Hepatocyte (in vitro differentiated cells): ENCODE measurements at regions not wholly inside any gene's neighbourhood (a gene's known extent, or its start where the extent isn't known, plus 50 kb on each side); places are given as distances from the start of the nearest gene placed in this dataset.

ENCODE experiments used
- DNase-seq: peaks from one replicate; pipeline ENCODE4 v3.0.0-alpha.2; 2016; ENCODE audit warnings: low spot score
- H2AFZ ChIP-seq: fragments of 200-600 bp; sonication (generic); 2 replicates; pipeline ENCODE4 v1.6.0; 2016; ENCODE audit warnings: antibody characterized with exemption, mild to moderate bottlenecking
- H3K27ac ChIP-seq: fragments of 200-600 bp; sonication (generic); 2 replicates; pipeline ENCODE4 v1.5.1; 2016; ENCODE audit warnings: mild to moderate bottlenecking
- H3K27me3 ChIP-seq: fragments of 200-600 bp; sonication (generic); 2 replicates; pipeline ENCODE4 v1.6.1; 2016
- H3K36me3 ChIP-seq: fragments of 200-600 bp; sonication (generic); replicated peaks from 2 replicates; pipeline ENCODE4 v1.5.1; 2016; ENCODE audit warnings: low read depth; ENCODE audit not compliant: insufficient read depth
- H3K4me1 ChIP-seq: fragments of 200-600 bp; sonication (generic); 2 replicates; pipeline ENCODE4 v1.5.1; 2016; ENCODE audit warnings: mild to moderate bottlenecking, moderate library complexity; ENCODE audit not compliant: insufficient read depth
- H3K4me2 ChIP-seq: fragments of 200-600 bp; sonication (generic); 2 replicates; pipeline ENCODE4 v1.6.0; 2016
- H3K4me3 ChIP-seq: fragments of 200-600 bp; sonication (generic); 2 replicates; pipeline ENCODE4 v1.5.1; 2016; ENCODE audit warnings: mild to moderate bottlenecking
- H3K79me2 ChIP-seq: fragments of 200-600 bp; sonication (generic); 2 replicates; pipeline ENCODE4 v1.6.0; 2017; ENCODE audit warnings: mild to moderate bottlenecking
- H3K9me2 ChIP-seq: fragments of 200-600 bp; sonication (generic); replicated peaks from 2 replicates; pipeline ENCODE4 v1.6.0; 2017; ENCODE audit warnings: mild to moderate bottlenecking; ENCODE audit not compliant: insufficient read depth
- H3K9me3 ChIP-seq: fragments of 200-600 bp; sonication (generic); 2 replicates; pipeline ENCODE4 v1.5.1; 2016; ENCODE audit warnings: low read depth, mild to moderate bottlenecking
- H4K20me1 ChIP-seq: fragments of 200-600 bp; sonication (generic); 2 replicates; pipeline ENCODE4 v1.6.0; 2016; ENCODE audit warnings: mild to moderate bottlenecking; ENCODE audit not compliant: insufficient read depth, poor library complexity, severe bottlenecking
- EZH2 ChIP-seq: fragments of 200-600 bp; sonication (generic); IDR thresholded peaks from 2 replicates; pipeline ENCODE4 v1.6.1; 2016; ENCODE audit warnings: antibody characterized with exemption, mild to moderate bottlenecking, borderline replicate concordance
- EZH2phosphoT487 ChIP-seq: fragments of 200-600 bp; sonication (generic); IDR thresholded peaks from one replicate; pipeline ENCODE4 v1.6.1; 2018; ENCODE audit warnings: antibody characterized with exemption, mild to moderate bottlenecking, low read depth, moderate library complexity; ENCODE audit not compliant: unreplicated experiment, severe bottlenecking
- WGBS: methylation state at CpG from one replicate; pipeline ENCODE4 v1.1.6; 2016; ENCODE audit warnings: low lambda C conversion rate; ENCODE audit errors: missing lambda C conversion rate; 5-methylcytosine and 5-hydroxymethylcytosine counted together
- TF ChIP-seq, protein P1 (sequence below): fragments of 200-600 bp; sonication (generic); IDR thresholded peaks from 2 replicates; pipeline ENCODE4 v1.5.1; 2016; ENCODE audit warnings: antibody characterized with exemption, mild to moderate bottlenecking; ENCODE audit not compliant: poor library complexity

- no peak for TF ChIP-seq EZH2
- TF ChIP-seq, protein P1, sequence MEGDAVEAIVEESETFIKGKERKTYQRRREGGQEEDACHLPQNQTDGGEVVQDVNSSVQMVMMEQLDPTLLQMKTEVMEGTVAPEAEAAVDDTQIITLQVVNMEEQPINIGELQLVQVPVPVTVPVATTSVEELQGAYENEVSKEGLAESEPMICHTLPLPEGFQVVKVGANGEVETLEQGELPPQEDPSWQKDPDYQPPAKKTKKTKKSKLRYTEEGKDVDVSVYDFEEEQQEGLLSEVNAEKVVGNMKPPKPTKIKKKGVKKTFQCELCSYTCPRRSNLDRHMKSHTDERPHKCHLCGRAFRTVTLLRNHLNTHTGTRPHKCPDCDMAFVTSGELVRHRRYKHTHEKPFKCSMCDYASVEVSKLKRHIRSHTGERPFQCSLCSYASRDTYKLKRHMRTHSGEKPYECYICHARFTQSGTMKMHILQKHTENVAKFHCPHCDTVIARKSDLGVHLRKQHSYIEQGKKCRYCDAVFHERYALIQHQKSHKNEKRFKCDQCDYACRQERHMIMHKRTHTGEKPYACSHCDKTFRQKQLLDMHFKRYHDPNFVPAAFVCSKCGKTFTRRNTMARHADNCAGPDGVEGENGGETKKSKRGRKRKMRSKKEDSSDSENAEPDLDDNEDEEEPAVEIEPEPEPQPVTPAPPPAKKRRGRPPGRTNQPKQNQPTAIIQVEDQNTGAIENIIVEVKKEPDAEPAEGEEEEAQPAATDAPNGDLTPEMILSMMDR: no peak
- Histone ChIP-seq H3K9me2 (no peaks in the 10 kb centered on the region), H3K4me2 (no peak overlapping the region), H3K9me3 (no peaks in the 10 kb centered on the region), H3K4me3 (no peak overlapping the region), H3K4me1 (no peaks in the 10 kb centered on the region), H3K36me3 (no peaks in the 10 kb centered on the region), H3K79me2 (no peaks in the 10 kb centered on the region), H3K27ac (no peak overlapping the region), H3K27me3 (no peaks in the 10 kb centered on the region), H4K20me1 (no peaks in the 10 kb centered on the region), H2AFZ (no peak overlapping the region)
- WGBS: 89% methylated on average over 5 of the region's 5 CpGs
- no peak for DNase-seq
These were observed 100.0 kb upstream of the ARHGAP20 start for GRCh38 chr11:110812086-110812733.

DNA sequence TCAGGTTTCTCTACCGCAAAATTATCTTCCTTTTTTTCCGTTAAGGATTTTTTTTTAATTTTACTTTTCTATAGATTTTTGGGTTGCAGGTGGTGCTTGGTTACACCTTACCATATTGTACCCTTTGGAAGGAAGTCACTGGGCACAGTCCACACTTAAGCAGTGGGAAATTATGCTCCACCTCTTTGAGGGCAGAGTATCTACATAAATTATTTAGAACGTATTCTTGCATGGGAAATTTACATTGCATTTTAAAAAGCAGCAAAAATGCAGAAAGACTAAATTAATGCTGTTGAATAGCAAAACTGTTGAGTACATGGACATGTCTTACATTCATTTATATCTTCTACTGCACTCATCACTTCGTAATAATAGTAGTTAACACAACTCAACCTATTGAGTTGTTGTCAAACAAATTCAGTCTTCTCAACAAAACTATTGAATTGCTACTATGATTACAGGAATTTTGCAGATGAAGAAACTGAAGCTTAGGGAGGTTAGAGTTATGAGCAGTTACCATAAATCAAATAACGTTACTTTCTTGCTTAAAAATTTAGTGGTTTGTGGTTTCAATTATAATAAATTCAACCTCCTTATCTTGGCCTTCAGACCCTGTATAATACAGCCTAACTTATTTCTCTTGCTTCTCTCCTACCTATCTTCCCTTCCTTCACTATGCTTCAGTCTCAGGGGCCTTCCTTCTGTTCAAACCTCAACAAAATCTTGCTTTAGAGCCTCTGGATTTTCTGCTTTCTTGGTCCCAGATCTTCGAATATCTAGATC lies 97.4 kb upstream of the ARHGAP20 start:
- Histone ChIP-seq H2AFZ (no peak overlapping the region), H3K9me3 (no peaks in the 10 kb centered on the region), H4K20me1 (no peaks in the 10 kb centered on the region), H3K4me1 (no peaks in the 10 kb centered on the region), H3K27me3 (no peaks in the 10 kb centered on the region), H3K79me2 (no peaks in the 10 kb centered on the region), H3K27ac (no peak overlapping the region), H3K9me2 (no peaks in the 10 kb centered on the region), H3K4me3 (no peak overlapping the region), H3K4me2 (no peak overlapping the region), H3K36me3 (no peaks in the 10 kb centered on the region)
- TF ChIP-seq EZH2 (no peak), EZH2phosphoT487 (no peak)
- TF ChIP-seq, protein P1: no peak
- DNase-seq: no peak
- 74% methylated on average over 6 of the region's 6 CpGs for WGBS

DNA sequence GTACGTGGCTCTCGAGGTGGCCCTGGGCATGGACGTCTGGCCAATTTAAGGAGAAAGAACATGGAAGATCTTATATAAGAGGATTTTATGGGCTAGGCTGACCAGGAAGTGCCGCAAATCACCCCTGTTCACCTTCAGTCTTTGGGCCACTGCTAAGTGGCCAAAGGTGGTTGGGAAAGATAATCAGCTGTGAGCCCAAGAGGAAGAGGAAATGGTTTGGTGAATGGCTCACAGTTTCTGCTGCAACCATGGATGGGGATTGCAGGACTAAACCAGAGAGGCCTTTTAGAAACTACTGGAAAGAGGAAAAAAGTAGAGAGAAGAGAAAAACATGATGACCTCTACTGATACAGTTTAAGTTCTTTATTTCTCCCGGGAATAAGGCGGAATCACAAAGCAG lies 96.0 kb upstream of the ARHGAP20 start:
- 94% methylated on average over 6 of the region's 6 CpGs for WGBS
- DNase-seq: no peak
- Histone ChIP-seq H3K4me3 (no peak overlapping the region), H3K9me2 (no peaks in the 10 kb centered on the region), H4K20me1 (no peaks in the 10 kb centered on the region), H3K9me3 (no peaks in the 10 kb centered on the region), H3K79me2 (no peaks in the 10 kb centered on the region), H3K27me3 (no peaks in the 10 kb centered on the region), H3K27ac (no peak overlapping the region), H2AFZ (no peak overlapping the region), H3K36me3 (no peaks in the 10 kb centered on the region), H3K4me2 (no peak overlapping the region), H3K4me1 (no peaks in the 10 kb centered on the region)
- no peak for TF ChIP-seq EZH2phosphoT487

- H3K9me3 ChIP-seq: no peaks in the 10 kb centered on the region
- 95% methylated on average over 2 of the region's 2 CpGs for WGBS
These were observed 95.6 kb upstream of the ARHGAP20 start for GRCh38 chr11:110807801-110808200.

More at GRCh38 chr11:110807801-110808200, 95.6 kb upstream of the ARHGAP20 start:
- Histone ChIP-seq H3K27me3 (no peaks in the 10 kb centered on the region), H3K27ac (no peak overlapping the region), H2AFZ (no peak overlapping the region), H3K79me2 (no peaks in the 10 kb centered on the region), H3K4me2 (no peak overlapping the region), H3K4me3 (no peak overlapping the region), H4K20me1 (no peaks in the 10 kb centered on the region), H3K9me2 (no peaks in the 10 kb centered on the region), H3K36me3 (no peaks in the 10 kb centered on the region), H3K4me1 (no peaks in the 10 kb centered on the region)
- DNase-seq: no peak
- TF ChIP-seq EZH2 (no peak), EZH2phosphoT487 (no peak)
- TF ChIP-seq, protein P1: no peak
